GM18508 (cell line): ENCODE measurements at regions not wholly inside any gene's neighbourhood (a gene's known extent, or its start where the extent isn't known, plus 50 kb on each side); places are given as distances from the start of the nearest gene placed in this dataset.

Source experiments
- ATAC-seq: cut with Tn5 transposase; IDR thresholded peaks from one replicate; pipeline ENCODE4 v1.9.1; 2021; ENCODE audit warnings: moderate number of reproducible peaks; ENCODE audit not compliant: insufficient read depth, unreplicated experiment

- no peak for ATAC-seq
Measured at GRCh38 chr20:17796091-17796563, 96.4 kb downstream of the BANF2 start.

GRCh38 chr20:17795501-17796071 lies 95.8 kb downstream of the BANF2 start:
- ATAC-seq, result no peak

DNA sequence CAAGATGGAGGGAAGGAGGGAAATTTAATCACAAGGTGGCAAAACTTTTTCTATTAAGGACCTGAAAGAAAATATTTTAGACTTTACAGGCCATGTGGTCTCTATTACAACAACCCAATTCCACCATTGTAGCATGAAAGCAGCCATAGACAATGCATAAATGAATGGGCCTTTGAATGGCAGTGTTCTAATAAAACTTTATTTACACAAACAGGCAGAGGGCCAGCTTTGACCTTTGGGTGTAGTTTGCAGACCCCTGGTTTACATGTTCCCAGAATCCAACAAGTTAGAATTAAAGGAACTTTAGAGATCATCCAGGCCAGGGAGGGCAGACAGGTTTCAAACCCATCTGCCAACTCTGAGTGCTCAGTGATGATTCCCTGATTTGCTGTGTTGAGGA lies 95.2 kb downstream of the BANF2 start:
- no peak for ATAC-seq

- ATAC-seq, result no peak
Measured at GRCh38 chr20:17794400-17794799, 94.6 kb downstream of the BANF2 start.

- no peak for ATAC-seq
Measured at GRCh38 chr20:17793986-17794385, 94.2 kb downstream of the BANF2 start.

- ATAC-seq, result no peak
Measured at GRCh38 chr20:17790296-17790695, 90.5 kb downstream of the BANF2 start.

DNA sequence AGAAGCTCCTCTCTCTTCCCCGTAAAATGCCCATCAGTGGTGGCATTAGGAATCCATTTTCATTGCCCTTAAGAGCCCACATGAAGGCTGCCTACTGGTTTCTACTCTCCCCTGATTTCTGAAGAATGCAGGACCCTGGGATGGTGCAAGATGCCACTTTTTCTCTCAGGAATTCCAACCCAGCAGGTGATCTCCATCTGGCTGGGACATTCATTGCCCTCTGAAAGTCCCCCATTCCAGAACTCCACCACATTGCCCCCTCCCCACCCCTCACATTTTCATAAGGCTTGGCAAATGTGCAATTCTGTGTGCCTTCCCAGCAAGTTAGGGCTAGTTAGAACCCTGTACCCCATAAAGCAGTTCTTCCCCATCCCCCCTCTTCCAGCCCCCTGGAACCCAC lies 88.0 kb downstream of the BANF2 start:
- ATAC-seq, result no peak

DNA sequence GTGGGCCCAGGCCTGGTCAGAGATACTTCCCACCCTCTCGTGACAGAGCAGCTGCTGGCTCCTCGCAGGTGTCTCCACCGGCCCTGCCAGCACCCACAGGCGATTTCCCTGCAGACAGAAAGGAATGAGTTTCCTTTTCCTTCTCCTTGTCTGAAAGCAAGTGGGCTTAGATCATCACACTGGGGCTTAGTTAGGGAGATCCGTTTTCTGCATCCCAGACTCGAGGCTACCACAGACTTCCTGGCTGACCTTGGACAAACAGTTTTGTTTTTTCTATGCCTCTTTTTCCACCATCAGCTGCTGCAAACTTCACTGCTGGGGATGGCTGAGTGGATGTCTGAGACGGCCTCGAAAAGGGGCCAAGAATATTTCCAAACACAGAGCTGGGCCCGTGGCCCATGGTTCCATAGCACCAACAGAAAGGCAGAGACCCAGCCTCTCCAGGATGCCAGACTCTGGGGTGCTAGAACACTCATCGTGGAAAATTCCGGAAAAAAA lies 86.5 kb downstream of the BANF2 start:
- ATAC-seq, result no peak
